ENCODE measurements at regions not wholly inside any gene's neighbourhood (a gene's known extent, or its start where the extent isn't known, plus 50 kb on each side); places are given as distances from the start of the nearest gene placed in this dataset.

GRCh38 chr10:3310016-3310784 is 137.6 kb upstream of the PITRM1 start:
- H3K36me3 ChIP-seq (ENCODE audit: control insufficient read depth in 2 of 2, extremely low read depth in 1 of 2, insufficient read depth in 2 of 2, low read length in 2 of 2), result no peaks in the 10 kb centered on the region
- no peak overlapping the region for H3K4me2 ChIP-seq (ENCODE audit: insufficient read depth, low read length)
- peaks cover 16 to 26% of the 10 kb centered on the region in 2 experiments for H3K27me3 ChIP-seq (ENCODE audit: control insufficient read depth in 2 of 2, insufficient read depth in 2 of 2, low read length in 2 of 2)
- intact Hi-C loops (cut with micrococcal nuclease), result no loop called here
- dilution Hi-C loops (cut with MboI; ENCODE audit: extremely low pct_ligation_motif_present, low sequenced_read_pairs), result no loop called here
- no peak overlapping the region for H3K4me3 ChIP-seq (replicated peaks in 1 of 3; ENCODE audit: insufficient read depth in 1 of 3, low read depth in 1 of 3, low read length in 3 of 3)
- no peaks in the 10 kb centered on the region for H3K9me1 ChIP-seq (replicated peaks; ENCODE audit: control insufficient read depth, extremely low read depth, insufficient read depth, low read length)
- POLR2A ChIA-PET, result no interaction called here
- no peaks in the 10 kb centered on the region for H3K9me3 ChIP-seq (replicated peaks; ENCODE audit: control insufficient read depth, insufficient read depth, low read length)
- H3K79me2 ChIP-seq (ENCODE audit: control insufficient read depth, insufficient read depth, low read length), result no peaks in the 10 kb centered on the region
- H3K27ac ChIP-seq (ENCODE audit: insufficient read depth, low read depth, low read length), result no peak overlapping the region
- no peak for FAIRE-seq
- no peak overlapping the region for H3K9ac ChIP-seq (replicated peaks; ENCODE audit: extremely low read depth, insufficient read depth, low read length)
- H2AFZ ChIP-seq (ENCODE audit: low read depth, low read length), result no peak overlapping the region
- BruUV-seq (replicated peaks), result no TSS peak
- CTCF ChIA-PET, result interaction anchor here (0.6 to 1.3 kb wide), 3 partner anchors 9 to 438 kb away, joined by 3 read pairs; no protein-coding TSS in a partner anchor
- no peak for DNase-seq (ENCODE audit: low read depth, low spot score)
- no peaks in the 10 kb centered on the region for H4K20me1 ChIP-seq (replicated peaks; ENCODE audit: control insufficient read depth, extremely low read depth, insufficient read depth, low read length)
- TF ChIP-seq JUN (IDR thresholded peaks at IDR 0.05; ENCODE audit: borderline replicate concordance, insufficient read depth, insufficient read length, low read depth) (no peak), MAX (IDR thresholded peaks at IDR 0.05; ENCODE audit: insufficient read depth, insufficient read length) (no peak), EZH2 (IDR thresholded peaks at IDR 0.05; ENCODE audit: borderline replicate concordance, low read depth, low read length, severe bottlenecking) (no peak), MYC (IDR thresholded peaks at IDR 0.05; ENCODE audit: low read depth, low read length) (no peak), FOS (IDR thresholded peaks at IDR 0.05; ENCODE audit: borderline replicate concordance, insufficient read depth, low read length) (no peak), GATA2 (IDR thresholded peaks at IDR 0.05; ENCODE audit: insufficient read depth, insufficient read length, low read depth, low read length) (no peak), CTCF (IDR thresholded peaks at IDR 0.05; ENCODE audit: extremely low read depth in 1 of 2, insufficient read depth in 1 of 2, low read depth in 1 of 2, low read length in 2 of 2) (no peak), POLR2A (IDR thresholded peaks at IDR 0.05; ENCODE audit: low read depth, low read length) (no peak), POLR2AphosphoS5 (IDR thresholded peaks at IDR 0.05; ENCODE audit: insufficient read depth, low read depth, low read length) (no peak)
- H3K4me1 ChIP-seq (ENCODE audit: control insufficient read depth, extremely low read depth, insufficient read depth, low read length), result no peaks in the 10 kb centered on the region
